Left renal pelvis (tissue), 4 donors: ENCODE measurements at regions not wholly inside any gene's neighbourhood (a gene's known extent, or its start where the extent isn't known, plus 50 kb on each side); places are given as distances from the start of the nearest gene placed in this dataset.
"Not testable (repeated sequence)": the region's sequence is repeated elsewhere in the genome, so short reads cannot be mapped to it uniquely, and the experiment has no call there.

Experiments
- DNase-seq, 4 donors: peaks; one replicate each; pipeline ENCODE4 v3.0.0-alpha.2; 2013; ENCODE audit warnings: low read depth in 4 of 4, low spot score in 3 of 4

- no peak for DNase-seq
Measured at GRCh38 chr20:53823121-53823764, 229.6 kb upstream of the ZNF217 start.

GRCh38 chr20:53822534-53822933 lies 228.9 kb upstream of the ZNF217 start:
- DNase-seq: no peak

- no peak for DNase-seq
Measured at GRCh38 chr20:53819973-53820451, 226.4 kb upstream of the ZNF217 start.

GRCh38 chr20:53818457-53819177 lies 225.0 kb upstream of the ZNF217 start:
- no peak for DNase-seq

GRCh38 chr20:53817513-53817912 lies 223.9 kb upstream of the ZNF217 start:
- not testable (repeated sequence) for DNase-seq

- no peak for DNase-seq
Measured at GRCh38 chr20:53816872-53817398, 223.3 kb upstream of the ZNF217 start.

GRCh38 chr20:53815509-53815908 lies 221.9 kb upstream of the ZNF217 start:
- DNase-seq: no peak

GRCh38 chr20:53814060-53814459 lies 220.4 kb upstream of the ZNF217 start:
- no peak for DNase-seq

- DNase-seq: no peak
Measured at GRCh38 chr20:53813636-53814035, 220.0 kb upstream of the ZNF217 start.

- DNase-seq: no peak
Measured at GRCh38 chr20:53811577-53811976, 217.9 kb upstream of the ZNF217 start.

- DNase-seq: no peak
Measured at GRCh38 chr20:53810661-53811355, 217.2 kb upstream of the ZNF217 start.

GRCh38 chr20:53809728-53810365 lies 216.2 kb upstream of the ZNF217 start:
- no peak for DNase-seq

- DNase-seq: no peak
Measured at GRCh38 chr20:53809217-53809616, 215.6 kb upstream of the ZNF217 start.

GRCh38 chr20:53808733-53809132 lies 215.1 kb upstream of the ZNF217 start:
- DNase-seq: no peak

- not testable (repeated sequence) for DNase-seq
Measured at GRCh38 chr20:53808302-53808701, 214.7 kb upstream of the ZNF217 start.

GRCh38 chr20:53806683-53807401 lies 213.2 kb upstream of the ZNF217 start:
- DNase-seq: no peak

GRCh38 chr20:53805895-53806384 lies 212.3 kb upstream of the ZNF217 start:
- no peak for DNase-seq

- no peak for DNase-seq
Measured at GRCh38 chr20:53804920-53805894, 211.6 kb upstream of the ZNF217 start.

GRCh38 chr20:53804308-53804707 lies 210.7 kb upstream of the ZNF217 start:
- DNase-seq: not testable (repeated sequence)
